ENCODE measurements at regions not wholly inside any gene's neighbourhood (a gene's known extent, or its start where the extent isn't known, plus 50 kb on each side); places are given as distances from the start of the nearest gene placed in this dataset.

GRCh38 chr4:32909736-32910135 lies 2189.6 kb downstream of the PCDH7 start:
- TF ChIP-seq CTCF (conservative IDR thresholded peaks at IDR 0.05; ENCODE audit: low read depth, low read length), result no peak
- TF ChIP-seq EZH2 (IDR thresholded peaks at IDR 0.05; ENCODE audit: borderline replicate concordance, low read depth, low read length, poor library complexity, severe bottlenecking), result no peak
